ENCODE measurements at regions not wholly inside any gene's neighbourhood (a gene's known extent, or its start where the extent isn't known, plus 50 kb on each side); places are given as distances from the start of the nearest gene placed in this dataset.

DNA sequence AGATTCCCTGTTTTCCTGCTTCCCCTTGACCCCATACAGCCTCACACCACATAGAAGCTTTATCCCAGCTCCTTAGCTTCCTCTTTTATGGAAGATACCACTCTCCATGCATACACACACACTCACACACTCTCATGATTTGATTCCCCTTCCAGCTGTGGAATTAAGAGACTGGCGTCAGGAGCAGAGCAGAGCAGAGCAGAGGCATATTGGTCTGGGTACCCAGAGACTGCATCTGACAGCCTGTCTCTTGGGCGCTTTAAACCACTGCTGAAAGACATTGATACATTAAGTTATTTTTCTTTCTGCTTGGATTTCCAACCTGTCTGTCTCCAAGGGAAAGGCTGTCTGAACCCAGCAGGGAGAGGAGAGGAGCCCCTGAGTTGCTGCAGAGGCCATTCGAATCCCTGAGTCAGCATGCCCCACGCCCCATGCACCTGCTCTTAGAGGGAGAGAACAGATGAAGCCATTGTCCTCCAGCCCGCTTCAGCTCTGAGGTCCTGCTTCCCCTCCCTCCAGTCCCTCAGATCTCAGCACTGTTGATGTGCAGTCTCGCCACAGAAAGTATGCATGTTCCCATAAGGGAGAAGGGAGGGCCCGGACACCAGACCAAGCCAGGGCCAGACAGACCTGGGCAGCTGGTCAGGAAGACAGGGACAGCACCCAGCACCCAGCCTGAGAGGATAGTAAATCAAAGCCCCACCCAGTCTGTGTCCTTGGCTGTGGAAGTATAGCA is 66.7 kb upstream of the GJB5 start:
- TF ChIP-seq EZH2 (IDR thresholded peaks at IDR 0.05; ENCODE audit: borderline replicate concordance, low read length): no peak
- TF ChIP-seq, protein P1, sequence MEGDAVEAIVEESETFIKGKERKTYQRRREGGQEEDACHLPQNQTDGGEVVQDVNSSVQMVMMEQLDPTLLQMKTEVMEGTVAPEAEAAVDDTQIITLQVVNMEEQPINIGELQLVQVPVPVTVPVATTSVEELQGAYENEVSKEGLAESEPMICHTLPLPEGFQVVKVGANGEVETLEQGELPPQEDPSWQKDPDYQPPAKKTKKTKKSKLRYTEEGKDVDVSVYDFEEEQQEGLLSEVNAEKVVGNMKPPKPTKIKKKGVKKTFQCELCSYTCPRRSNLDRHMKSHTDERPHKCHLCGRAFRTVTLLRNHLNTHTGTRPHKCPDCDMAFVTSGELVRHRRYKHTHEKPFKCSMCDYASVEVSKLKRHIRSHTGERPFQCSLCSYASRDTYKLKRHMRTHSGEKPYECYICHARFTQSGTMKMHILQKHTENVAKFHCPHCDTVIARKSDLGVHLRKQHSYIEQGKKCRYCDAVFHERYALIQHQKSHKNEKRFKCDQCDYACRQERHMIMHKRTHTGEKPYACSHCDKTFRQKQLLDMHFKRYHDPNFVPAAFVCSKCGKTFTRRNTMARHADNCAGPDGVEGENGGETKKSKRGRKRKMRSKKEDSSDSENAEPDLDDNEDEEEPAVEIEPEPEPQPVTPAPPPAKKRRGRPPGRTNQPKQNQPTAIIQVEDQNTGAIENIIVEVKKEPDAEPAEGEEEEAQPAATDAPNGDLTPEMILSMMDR (IDR thresholded peaks at IDR 0.05; ENCODE audit: low read length): no peak
